Tibial nerve (tissue), 4 donors: ENCODE measurements at regions not wholly inside any gene's neighbourhood (a gene's known extent, or its start where the extent isn't known, plus 50 kb on each side); places are given as distances from the start of the nearest gene placed in this dataset.
"Not testable (repeated sequence)": the region's sequence is repeated elsewhere in the genome, so short reads cannot be mapped to it uniquely, and the experiment has no call there.

Source experiments
- CTCF ChIP-seq, 5 experiments: fragments of 200-600 bp in 3 of 5; fragments of 450-650 bp in 2 of 5; sonication (generic) in 3 of 5; IDR thresholded peaks; one replicate each; pipeline ENCODE4 v1.5.1; 2016 to 2019; ENCODE audit warnings: antibody characterized with exemption in 5 of 5, mild to moderate bottlenecking in 3 of 5, moderate library complexity in 2 of 5
- EP300 ChIP-seq, 2 donors: sonication (generic); formaldehyde crosslinking; IDR thresholded peaks; one replicate each; pipeline ENCODE4 v1.6.1; 2017; ENCODE audit warnings: antibody characterized with exemption in 2 of 2, mild to moderate bottlenecking in 1 of 2
- POLR2A ChIP-seq, 2 donors: fragments of 450-650 bp; IDR thresholded peaks; one replicate each; pipeline ENCODE4 v1.6.1; 2017; ENCODE audit warnings: antibody characterized with exemption in 2 of 2, mild to moderate bottlenecking in 2 of 2, moderate library complexity in 2 of 2

- not testable (repeated sequence) for TF ChIP-seq POLR2A, EP300, CTCF (IDR thresholded peaks at IDR 0.05)
These were observed 335.8 kb upstream of the PCDH18 start for GRCh38 chr4:137868067-137868466.
